ENCODE measurements at regions not wholly inside any gene's neighbourhood (a gene's known extent, or its start where the extent isn't known, plus 50 kb on each side); places are given as distances from the start of the nearest gene placed in this dataset.
A peak's percentile ranks its signal among the peaks of the same experiment; 100 is the strongest.

DNA sequence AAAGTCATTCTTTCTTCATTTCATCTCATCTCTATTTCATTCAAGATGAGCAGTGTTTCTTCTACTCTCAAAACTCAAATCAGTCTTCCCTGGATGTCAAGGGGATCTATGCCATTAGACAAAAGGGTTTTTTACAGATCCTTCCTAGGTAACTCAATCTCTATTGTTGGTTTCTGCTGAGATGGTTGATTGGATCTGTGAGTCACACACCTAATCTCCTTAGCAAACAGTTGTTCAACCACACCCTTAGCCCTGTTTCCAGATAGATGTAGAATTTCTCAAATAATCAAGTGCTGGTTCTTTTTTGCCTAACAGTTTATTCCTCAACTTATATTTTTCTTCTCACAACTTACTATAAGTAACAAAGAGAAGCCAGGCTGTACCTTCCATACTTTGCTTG lies 200.5 kb downstream of the KDR start:
- intact Hi-C loops (cut with micrococcal nuclease; ENCODE audit: unreplicated experiment): no loop called here
- CTCF ChIA-PET: no interaction called here
- Histone ChIP-seq H3K9me3 (ENCODE audit: insufficient read depth, low read depth) (no peaks in the 10 kb centered on the region), H3K27ac (no peak overlapping the region), H2AFZ (no peak overlapping the region), H3K4me3 (no peak overlapping the region), H3K79me2 (ENCODE audit: low read depth) (no peaks in the 10 kb centered on the region), H4K20me1 (ENCODE audit: insufficient read depth) (no peaks in the 10 kb centered on the region), H3K4me1 (replicated peaks; ENCODE audit: insufficient read depth) (no peaks in the 10 kb centered on the region), H3K4me2 (no peak overlapping the region), H3K36me3 (ENCODE audit: low read depth) (no peaks in the 10 kb centered on the region), H3K9me2 (ENCODE audit: insufficient read depth) (no peaks in the 10 kb centered on the region), H3K27me3 (ENCODE audit: insufficient read depth, low read depth) (no peaks in the 10 kb centered on the region), H3F3A (ENCODE audit: insufficient read depth, low read depth) (no peaks in the 10 kb centered on the region)
- POLR2A ChIA-PET (ENCODE audit: unreplicated experiment): no interaction called here
- DNase-seq: peak in 1 of 2 experiments; percentile 40
- TF ChIP-seq EZH2 (IDR thresholded peaks at IDR 0.05; ENCODE audit: low read depth): no peak
- TF ChIP-seq, protein P1, sequence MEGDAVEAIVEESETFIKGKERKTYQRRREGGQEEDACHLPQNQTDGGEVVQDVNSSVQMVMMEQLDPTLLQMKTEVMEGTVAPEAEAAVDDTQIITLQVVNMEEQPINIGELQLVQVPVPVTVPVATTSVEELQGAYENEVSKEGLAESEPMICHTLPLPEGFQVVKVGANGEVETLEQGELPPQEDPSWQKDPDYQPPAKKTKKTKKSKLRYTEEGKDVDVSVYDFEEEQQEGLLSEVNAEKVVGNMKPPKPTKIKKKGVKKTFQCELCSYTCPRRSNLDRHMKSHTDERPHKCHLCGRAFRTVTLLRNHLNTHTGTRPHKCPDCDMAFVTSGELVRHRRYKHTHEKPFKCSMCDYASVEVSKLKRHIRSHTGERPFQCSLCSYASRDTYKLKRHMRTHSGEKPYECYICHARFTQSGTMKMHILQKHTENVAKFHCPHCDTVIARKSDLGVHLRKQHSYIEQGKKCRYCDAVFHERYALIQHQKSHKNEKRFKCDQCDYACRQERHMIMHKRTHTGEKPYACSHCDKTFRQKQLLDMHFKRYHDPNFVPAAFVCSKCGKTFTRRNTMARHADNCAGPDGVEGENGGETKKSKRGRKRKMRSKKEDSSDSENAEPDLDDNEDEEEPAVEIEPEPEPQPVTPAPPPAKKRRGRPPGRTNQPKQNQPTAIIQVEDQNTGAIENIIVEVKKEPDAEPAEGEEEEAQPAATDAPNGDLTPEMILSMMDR (conservative IDR thresholded peaks at IDR 0.05): no peak
- no TSS peak for BruUV-seq (replicated peaks)

DNA sequence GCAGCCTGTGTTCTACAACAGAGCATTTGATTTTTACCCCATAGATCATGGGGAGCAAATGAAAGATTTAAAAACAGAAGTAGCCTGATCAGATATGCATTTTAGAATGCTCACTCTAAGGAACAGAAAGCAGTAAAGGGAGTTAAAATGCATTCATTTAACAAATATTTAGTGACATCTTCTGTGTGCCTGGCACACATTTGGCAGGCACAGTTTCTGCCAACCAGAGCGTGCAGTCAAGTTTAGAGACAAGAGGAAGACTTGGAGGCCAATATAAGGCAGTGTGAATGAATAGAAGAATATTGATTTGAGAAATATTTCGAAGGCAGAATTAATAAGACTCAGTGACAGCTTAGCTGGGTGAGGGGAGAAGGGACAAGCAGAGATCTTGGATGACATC lies 210.1 kb downstream of the KDR start:
- POLR2A ChIA-PET (ENCODE audit: unreplicated experiment): no interaction called here
- no peaks in the 10 kb centered on the region for H3K79me2 ChIP-seq (ENCODE audit: low read depth)
- no peaks in the 10 kb centered on the region for H3K9me3 ChIP-seq (ENCODE audit: insufficient read depth, low read depth)
- no peak overlapping the region for H2AFZ ChIP-seq
- no peaks in the 10 kb centered on the region for H3K27me3 ChIP-seq (ENCODE audit: insufficient read depth, low read depth)
- H3K4me2 ChIP-seq: no peak overlapping the region
- intact Hi-C loops (cut with micrococcal nuclease; ENCODE audit: unreplicated experiment): no loop called here
- BruUV-seq (replicated peaks): no TSS peak
- no peaks in the 10 kb centered on the region for H3K36me3 ChIP-seq (ENCODE audit: low read depth)
- CTCF ChIA-PET: no interaction called here
- no peaks in the 10 kb centered on the region for H3K9me2 ChIP-seq (ENCODE audit: insufficient read depth)
- no peak overlapping the region for H3K27ac ChIP-seq
- no peaks in the 10 kb centered on the region for H4K20me1 ChIP-seq (ENCODE audit: insufficient read depth)
- H3K4me3 ChIP-seq: no peak overlapping the region
- no peaks in the 10 kb centered on the region for H3F3A ChIP-seq (ENCODE audit: insufficient read depth, low read depth)
- TF ChIP-seq, protein P1 (conservative IDR thresholded peaks at IDR 0.05): no peak
- no peak for TF ChIP-seq EZH2 (IDR thresholded peaks at IDR 0.05; ENCODE audit: low read depth)
- no peaks in the 10 kb centered on the region for H3K4me1 ChIP-seq (replicated peaks; ENCODE audit: insufficient read depth)
- DNase-seq: no peak

DNA sequence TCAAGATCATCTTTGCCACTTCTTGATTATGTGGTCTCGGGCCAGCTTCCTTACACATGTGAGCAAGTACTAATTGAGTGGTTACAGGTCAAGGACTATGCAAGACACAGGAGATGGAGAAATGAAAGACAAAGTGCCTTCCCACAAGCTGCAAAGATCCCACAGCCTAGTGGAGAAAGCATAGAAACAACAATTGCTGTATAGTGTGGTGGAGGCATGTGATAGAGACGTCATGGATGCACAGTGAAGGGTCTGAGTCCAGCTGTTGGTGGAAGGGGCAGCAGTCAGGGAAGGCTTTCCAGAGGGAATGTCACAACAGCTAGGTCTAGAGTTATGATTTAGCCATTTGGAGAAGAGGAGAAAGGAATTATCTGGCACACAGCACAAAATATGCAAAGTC lies 210.6 kb downstream of the KDR start:
- POLR2A ChIA-PET (ENCODE audit: unreplicated experiment): no interaction called here

More for the DNA sequence above, 210.6 kb downstream of the KDR start:
- Histone ChIP-seq H3K79me2 (ENCODE audit: low read depth) (no peaks in the 10 kb centered on the region), H3K27me3 (ENCODE audit: insufficient read depth, low read depth) (no peaks in the 10 kb centered on the region), H3K27ac (no peak overlapping the region), H3F3A (ENCODE audit: insufficient read depth, low read depth) (no peaks in the 10 kb centered on the region), H3K36me3 (ENCODE audit: low read depth) (no peaks in the 10 kb centered on the region), H3K4me3 (no peak overlapping the region), H3K4me1 (replicated peaks; ENCODE audit: insufficient read depth) (no peaks in the 10 kb centered on the region), H3K4me2 (no peak overlapping the region), H4K20me1 (ENCODE audit: insufficient read depth) (no peaks in the 10 kb centered on the region), H2AFZ (no peak overlapping the region), H3K9me2 (ENCODE audit: insufficient read depth) (no peaks in the 10 kb centered on the region), H3K9me3 (ENCODE audit: insufficient read depth, low read depth) (no peaks in the 10 kb centered on the region)
- no peak for DNase-seq
- CTCF ChIA-PET: no interaction called here
- TF ChIP-seq EZH2 (IDR thresholded peaks at IDR 0.05; ENCODE audit: low read depth): no peak
- TF ChIP-seq, protein P1 (conservative IDR thresholded peaks at IDR 0.05): no peak
- no TSS peak for BruUV-seq (replicated peaks)
- intact Hi-C loops (cut with micrococcal nuclease; ENCODE audit: unreplicated experiment): no loop called here

Data from PC-9 (cell line).